NCI-H524 (cell line): ENCODE measurements at regions not wholly inside any gene's neighbourhood (a gene's known extent, or its start where the extent isn't known, plus 50 kb on each side); places are given as distances from the start of the nearest gene placed in this dataset.
"Not testable (repeated sequence)": the region's sequence is repeated elsewhere in the genome, so short reads cannot be mapped to it uniquely, and the experiment has no call there.

Experiments
- DNase-seq, 2 experiments: peaks; one replicate each; lab custom pipeline; 2025; lab: John Stamatoyannopoulos, UW

- DNase-seq = no peak
These were observed 111.4 kb upstream of the JCAD start for GRCh38 chr10:30170814-30171213.

- no peak for DNase-seq
These were observed 110.8 kb upstream of the JCAD start for GRCh38 chr10:30170146-30170545.

GRCh38 chr10:30169342-30169741, 110.0 kb upstream of the JCAD start:
- no peak for DNase-seq

GRCh38 chr10:30166929-30167328, 107.5 kb upstream of the JCAD start:
- no peak for DNase-seq

- DNase-seq = not testable (repeated sequence)
These were observed 104.0 kb upstream of the JCAD start for GRCh38 chr10:30163410-30163809.

GRCh38 chr10:30162796-30163195, 103.4 kb upstream of the JCAD start:
- not testable (repeated sequence) for DNase-seq

- DNase-seq = no peak
These were observed 101.0 kb upstream of the JCAD start for GRCh38 chr10:30160271-30160982.

- DNase-seq = not testable (repeated sequence)
These were observed 100.2 kb upstream of the JCAD start for GRCh38 chr10:30159614-30160013.

GRCh38 chr10:30158325-30158960, 99.1 kb upstream of the JCAD start:
- no peak for DNase-seq

GRCh38 chr10:30155401-30155800, 96.0 kb upstream of the JCAD start:
- DNase-seq = no peak

GRCh38 chr10:30154561-30154960, 95.2 kb upstream of the JCAD start:
- DNase-seq = no peak

- no peak for DNase-seq
These were observed 94.7 kb upstream of the JCAD start for GRCh38 chr10:30154126-30154525.

GRCh38 chr10:30151581-30152389, 92.4 kb upstream of the JCAD start:
- no peak for DNase-seq

- DNase-seq = no peak
These were observed 82.0 kb upstream of the JCAD start for GRCh38 chr10:30141423-30141822.

GRCh38 chr10:30134171-30134945, 75.0 kb upstream of the JCAD start:
- DNase-seq = no peak

- DNase-seq = no peak
These were observed 73.8 kb upstream of the JCAD start for GRCh38 chr10:30133198-30133597.

GRCh38 chr10:30131369-30131768, 72.0 kb upstream of the JCAD start:
- DNase-seq = not testable (repeated sequence)

- DNase-seq = not testable (repeated sequence)
These were observed 69.9 kb upstream of the JCAD start for GRCh38 chr10:30129326-30129725.

GRCh38 chr10:30127120-30127541, 67.7 kb upstream of the JCAD start:
- DNase-seq = no peak

- DNase-seq = no peak
These were observed 66.1 kb upstream of the JCAD start for GRCh38 chr10:30125496-30125895.

GRCh38 chr10:30124704-30125103, 65.3 kb upstream of the JCAD start:
- DNase-seq = no peak

- no peak for DNase-seq
These were observed 62.0 kb upstream of the JCAD start for GRCh38 chr10:30121401-30121800.
